Fibroblast of skin of scalp (primary cell): ENCODE measurements at regions not wholly inside any gene's neighbourhood (a gene's known extent, or its start where the extent isn't known, plus 50 kb on each side); places are given as distances from the start of the nearest gene placed in this dataset.

Source experiments
- DNase-seq: peaks from one replicate; pipeline ENCODE4 v3.0.0-alpha.2; 2013

DNA sequence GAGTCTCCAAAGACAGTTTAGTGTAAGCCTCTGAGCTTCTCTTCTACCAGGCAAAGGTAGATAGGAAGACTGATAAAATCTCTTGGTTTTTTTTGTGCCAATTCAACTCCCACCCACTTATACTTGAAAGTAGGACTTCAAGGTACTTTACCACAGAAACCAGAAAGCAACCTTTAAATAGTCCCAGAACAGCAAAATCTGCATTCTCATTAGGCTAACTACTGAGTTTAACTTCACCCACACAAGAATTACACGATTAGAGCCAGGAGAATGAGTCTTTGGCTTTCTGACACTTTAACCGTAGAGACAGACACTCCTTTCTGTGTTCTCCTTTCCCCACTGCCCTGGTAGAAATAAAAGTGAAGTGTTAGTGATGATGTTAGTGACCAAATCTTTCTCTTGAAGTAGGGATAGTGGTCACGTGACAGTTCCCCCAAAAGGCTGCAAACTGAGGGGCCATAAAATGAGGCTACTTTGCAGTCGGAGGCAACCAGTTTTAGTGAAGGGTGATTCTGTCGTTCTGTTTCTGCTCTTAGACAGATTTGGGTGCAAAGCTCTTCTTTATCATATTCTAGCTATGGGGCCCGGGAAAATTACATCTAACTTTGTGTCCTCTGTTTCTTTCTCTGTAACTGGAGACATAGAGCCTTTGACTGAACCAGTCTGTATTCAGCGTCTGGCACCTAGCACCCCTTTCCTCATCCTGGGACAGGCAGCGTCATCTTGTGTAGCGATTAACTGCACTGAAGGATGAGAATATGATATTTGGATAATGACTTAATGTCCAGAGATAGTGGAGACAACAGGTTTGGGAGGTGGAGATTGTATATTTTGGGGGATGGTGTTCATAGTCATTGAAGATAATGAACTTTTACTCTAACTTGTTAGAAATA is 206.4 kb upstream of the CITED2 start:
- no peak for DNase-seq

DNA sequence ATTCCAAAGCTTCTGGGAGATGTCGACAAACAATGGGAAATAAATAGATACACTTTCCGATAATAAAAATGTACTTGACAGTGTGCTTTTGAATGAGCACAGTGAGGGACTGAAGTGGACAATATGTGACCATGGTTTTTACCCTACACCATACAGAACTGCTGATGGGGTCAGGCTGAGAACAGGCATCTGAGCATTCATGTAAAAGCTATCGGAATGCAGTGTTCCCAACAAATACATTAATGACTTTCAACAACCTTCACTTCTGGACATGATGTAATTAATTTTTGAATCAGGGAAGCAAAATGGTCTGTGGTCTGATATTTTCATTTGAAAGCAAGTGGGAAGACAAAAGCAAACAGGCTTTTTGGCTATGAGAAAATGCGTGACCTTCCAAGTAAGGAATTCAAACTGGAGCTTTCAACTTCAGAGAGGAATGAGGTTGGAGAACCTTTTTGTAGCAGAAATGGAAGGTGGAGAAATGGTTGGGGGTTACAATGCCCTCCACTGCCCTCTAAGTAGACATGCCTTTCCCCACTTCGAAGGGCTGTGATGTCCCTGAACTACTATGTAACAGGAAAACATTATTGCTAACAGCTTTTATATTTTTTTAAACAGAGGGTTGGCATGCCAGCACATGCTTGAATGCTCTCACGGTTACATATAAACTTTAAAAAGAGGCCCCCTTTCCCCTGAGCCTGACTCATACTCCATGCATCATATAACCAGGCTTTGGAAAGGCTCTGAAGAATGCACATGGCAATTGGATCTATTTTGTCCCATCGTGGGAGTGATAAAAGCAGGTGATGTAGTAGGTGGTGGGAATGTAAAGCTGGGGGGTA is 203.5 kb upstream of the CITED2 start:
- DNase-seq = peak; percentile 94

DNA sequence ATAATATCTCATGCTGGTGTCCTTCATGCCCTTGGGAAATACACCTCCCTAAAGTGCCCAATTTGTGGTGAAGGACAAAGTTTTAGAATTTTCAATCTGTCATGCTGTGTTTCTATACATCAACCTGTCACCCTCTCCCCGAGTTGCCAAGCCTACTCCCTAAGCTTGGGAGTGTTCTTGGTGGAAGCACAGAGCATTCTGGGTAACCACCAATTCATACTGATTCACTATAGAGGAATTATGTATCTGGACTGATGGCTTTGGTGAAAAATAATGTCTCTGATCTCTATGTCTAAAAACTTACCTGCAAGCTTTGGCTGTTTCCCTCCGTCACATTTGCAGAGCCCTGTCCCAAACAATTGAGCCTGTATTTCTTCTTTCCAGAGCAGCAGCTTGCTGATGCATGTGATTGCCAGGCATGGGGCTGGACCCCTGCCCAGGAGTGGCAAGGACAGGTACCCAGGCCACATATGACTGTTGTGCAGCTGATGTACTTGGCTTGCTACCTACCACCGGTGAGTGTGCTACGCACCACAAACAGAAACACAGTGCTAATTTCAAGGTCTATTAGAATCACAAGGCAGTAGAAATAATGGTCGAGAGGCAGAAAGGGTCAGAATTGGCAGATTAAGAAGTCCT is 202.8 kb upstream of the CITED2 start:
- DNase-seq = peak; percentile 41

DNA sequence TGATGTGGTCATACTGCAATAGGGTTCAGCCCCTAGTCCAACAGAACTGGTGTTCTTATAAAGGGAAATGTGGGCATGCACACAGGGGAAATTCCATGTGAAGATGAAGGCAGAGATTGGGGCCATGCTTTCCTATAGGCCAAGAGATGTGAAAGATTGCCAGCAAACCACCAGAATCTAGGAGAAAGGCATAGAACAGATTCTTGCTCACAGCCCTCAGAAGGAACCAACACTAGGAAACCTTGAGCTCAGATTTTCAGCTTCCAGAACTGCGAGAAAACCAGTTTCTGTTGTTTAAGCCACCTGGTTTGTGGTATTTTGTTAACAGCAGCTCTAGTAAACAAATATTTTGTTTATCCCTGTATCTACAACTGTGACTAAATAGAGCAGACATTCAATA is 197.6 kb upstream of the CITED2 start:
- DNase-seq = no peak

DNA sequence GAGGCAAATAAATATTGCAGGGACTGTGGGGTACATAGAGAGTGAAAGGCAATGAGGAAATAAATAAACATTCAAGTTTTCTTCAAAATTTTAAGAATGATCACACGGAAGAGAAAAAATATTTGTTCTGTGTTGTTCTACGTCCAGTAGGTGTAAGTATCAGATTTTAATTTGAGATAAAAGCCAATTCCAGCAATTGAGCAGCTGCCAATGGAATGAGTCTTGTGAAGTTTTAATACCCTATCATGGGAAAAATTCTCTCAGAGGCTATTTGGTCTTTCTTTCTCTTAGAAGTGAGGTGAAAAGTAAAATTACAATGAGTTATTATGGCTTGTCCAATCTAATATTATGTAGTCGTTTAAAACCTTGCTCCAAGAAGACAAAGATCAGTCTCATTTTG is 195.7 kb upstream of the CITED2 start:
- no peak for DNase-seq

DNA sequence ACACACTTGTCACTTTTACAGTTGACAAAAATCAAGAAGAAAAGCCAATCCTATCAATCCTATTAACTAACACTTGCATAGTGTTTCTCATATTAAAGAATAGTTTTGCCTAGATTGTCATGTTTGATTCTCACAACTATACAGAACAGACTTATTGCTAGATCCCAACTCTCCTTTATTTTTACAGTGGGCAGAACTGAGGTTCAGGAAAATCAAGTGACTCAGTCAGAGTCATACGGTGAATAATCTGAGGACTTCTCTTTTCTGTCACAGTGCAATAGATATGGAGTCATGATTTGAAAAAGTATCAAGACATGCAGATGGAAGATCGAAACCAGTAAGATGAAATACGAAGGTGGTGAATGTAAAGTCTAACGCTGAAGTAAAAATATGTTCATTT is 195.1 kb upstream of the CITED2 start:
- DNase-seq = peak; percentile 38

DNA sequence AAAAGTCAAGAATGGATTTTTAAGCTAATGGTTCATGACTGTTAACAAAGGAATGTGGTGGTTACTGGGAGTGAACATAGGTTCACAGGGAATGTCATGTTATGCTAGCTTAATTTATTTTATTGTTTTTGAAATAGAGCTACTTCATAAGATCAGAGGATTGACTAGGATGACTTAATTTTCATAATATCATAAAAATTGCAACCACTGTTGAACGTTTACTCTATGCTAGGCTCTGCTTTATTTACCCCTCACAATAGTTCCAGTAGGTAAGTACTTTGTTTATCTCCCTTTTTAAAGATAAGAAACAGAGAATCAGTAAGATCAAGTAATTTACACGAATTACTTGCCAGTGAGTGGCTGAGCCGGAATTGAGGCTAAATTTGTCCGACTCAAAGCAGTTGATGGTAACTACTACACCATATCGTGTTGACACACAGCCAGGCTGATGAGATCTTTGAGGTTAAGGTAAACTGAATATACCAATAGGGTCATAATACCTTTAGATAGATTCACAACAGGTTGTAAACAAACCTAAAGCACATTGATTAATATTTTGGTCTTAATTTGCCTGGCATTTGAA is 194.6 kb upstream of the CITED2 start:
- DNase-seq = peak; percentile 86

DNA sequence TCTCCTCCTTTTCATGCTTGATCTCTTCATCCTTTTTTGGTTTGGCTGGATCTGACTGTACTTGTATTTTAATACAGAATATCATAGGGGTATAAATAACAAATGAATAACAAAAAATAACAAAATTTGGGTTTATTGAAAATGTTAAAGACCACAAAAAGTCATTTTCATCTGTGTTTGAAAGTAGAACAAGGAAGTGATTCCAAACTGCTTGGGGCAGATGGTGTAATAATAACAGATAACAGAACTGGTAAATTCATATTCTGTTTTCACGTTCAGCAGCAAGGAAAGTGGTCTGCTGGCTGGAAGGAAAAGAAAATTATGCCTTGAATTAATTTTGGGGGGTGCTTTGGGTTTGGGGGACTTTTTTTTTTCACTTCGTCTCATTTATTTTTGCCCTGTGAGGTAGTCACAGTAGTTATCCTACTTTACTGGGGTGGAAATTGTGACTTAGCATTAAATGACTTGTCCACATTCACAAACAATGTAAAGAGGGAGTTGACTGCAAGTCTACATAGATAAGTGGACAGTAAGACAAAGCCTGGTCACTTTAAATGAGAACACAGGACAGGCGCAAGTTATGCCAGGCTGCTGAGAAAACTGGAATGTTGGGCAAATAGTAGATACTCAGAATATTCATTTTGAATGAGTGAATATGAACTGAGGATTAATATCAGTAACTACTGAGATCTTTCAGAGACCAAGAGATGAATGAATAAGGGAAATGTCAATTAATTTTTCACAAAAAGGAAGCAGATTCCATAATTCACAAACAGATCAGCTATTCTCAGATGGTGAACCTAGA is 193.9 kb upstream of the CITED2 start:
- DNase-seq = no peak

DNA sequence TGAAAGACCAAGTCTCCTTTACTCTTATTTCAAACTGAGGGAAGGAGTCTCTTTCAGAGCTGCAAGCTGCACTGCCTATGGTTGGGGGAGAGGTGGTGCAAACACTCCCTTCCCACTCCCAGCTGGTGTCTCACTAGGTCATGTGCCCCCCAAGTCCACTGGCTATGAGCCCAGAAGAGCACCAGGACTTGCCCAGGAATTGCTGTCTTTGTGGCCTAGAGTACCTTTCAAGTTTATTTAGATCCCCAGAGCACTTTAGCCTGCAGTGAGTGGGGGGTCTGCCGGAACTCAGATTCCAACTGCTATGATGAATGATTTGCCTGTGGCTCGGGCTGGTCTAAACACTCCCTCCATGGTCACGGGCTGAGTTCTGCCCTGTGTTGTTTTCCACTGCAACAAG is 192.6 kb upstream of the CITED2 start:
- DNase-seq = peak; percentile 21

DNA sequence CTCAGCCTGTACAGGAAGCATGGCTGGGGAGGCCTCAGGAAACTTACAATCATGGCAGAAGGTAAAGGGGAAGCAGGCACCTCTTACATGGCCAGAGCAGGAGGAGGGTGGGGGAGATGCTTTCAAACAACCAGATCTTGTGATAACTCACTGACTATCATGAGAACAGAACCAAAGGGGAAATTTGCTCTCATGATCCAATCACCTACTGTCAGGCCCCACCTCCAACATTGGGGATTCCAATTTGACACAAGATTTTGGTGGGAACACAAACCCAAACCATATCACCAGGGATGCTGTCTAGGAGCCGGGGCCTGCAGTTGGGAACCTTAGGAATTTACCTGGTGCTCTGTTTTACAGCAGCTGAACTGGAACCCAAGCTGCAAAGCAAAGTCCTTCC is 191.1 kb upstream of the CITED2 start:
- no peak for DNase-seq

DNA sequence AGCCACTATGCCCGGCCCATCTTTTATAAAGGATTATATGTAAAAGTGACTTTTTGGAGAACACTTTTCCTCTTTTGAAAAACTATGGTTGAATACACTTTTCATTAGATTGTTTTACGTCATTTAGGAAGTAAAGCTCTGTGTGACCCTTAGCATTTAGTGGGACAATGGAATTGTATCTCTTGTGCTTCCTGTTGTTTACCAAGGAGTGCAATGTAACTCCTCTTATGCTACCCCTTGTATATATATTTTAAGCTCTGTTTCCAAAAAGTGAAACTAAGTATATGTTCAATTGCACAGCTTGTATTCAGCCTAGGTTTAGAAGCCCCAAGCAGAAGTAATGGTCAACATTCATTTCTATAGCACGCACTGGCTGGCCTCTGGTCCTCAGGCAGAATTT is 183.1 kb upstream of the CITED2 start:
- DNase-seq = no peak

DNA sequence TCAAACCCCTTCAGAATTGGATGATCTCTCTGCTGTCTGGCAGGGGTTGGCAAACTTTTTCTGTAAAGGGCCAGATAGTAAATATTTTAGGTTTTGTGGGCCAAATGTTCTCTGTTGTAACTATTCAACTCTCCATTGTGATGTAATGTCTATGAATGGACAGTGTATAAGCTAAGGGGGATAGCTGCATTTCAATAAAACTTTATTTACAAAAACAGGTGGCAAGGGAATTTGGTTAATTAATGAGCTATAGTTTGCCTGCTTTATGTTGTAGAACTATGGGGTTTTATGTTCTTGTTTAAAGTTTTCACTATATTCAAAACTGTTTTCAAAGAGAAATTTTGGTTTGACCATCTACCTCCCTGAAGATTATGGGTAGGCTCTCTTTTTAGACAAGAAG is 182.1 kb upstream of the CITED2 start:
- DNase-seq = no peak

DNA sequence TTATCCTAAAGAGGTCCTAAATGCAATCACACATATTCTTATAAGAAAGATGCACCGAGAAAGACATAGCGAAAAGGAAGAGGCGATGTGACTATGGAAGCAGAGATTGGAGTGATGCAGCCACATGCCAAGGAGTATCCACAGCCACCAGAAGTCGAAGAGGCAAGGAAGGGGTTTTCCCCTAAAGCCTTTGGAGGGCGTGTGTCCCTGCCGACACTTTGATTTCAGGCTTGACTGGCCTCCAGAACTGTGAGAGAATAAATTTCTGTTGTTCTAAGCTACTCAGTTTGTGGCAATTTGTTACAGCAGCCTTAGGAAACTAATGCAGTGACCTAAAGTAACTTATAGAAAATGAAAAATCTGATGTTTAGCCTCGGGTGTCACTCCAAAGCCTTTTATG is 179.5 kb upstream of the CITED2 start:
- no peak for DNase-seq

DNA sequence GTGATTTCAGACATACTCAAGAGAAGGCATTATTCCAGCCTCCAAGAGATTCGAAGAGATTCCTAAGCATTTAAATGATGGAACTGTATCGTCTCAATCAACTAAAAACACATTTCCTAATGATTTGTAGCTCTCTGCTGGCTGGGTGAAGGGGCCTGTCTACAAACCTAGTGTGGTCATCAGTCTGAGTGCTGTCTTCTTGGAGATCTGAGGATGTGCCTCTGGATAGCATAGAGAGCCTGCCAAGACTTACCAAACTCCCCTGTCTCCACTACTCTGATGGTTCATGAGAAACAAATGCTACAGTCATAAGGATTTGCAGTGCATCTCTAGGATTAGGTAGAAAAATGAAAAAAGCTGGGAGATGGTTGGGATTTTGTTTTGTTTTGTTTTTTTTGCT is 176.9 kb upstream of the CITED2 start:
- no peak for DNase-seq

DNA sequence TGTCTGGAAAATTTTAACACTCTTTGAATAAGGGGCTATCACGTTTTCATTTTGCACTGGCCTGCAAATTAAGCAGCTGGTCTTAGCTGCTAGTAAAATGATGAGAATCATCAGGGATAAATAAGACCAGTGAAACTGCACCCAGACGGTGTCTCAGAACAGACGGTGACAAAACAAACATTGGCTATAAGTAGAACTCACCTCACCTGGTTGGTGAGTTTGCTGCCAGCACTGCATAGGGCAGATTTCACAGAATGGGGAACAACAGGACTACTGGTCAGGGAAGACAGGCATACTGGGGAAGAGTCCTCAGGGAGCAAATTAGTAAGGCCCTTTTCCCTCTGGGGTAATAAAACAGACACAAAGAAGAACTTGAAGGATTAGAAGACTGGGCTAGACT is 175.9 kb upstream of the CITED2 start:
- no peak for DNase-seq

DNA sequence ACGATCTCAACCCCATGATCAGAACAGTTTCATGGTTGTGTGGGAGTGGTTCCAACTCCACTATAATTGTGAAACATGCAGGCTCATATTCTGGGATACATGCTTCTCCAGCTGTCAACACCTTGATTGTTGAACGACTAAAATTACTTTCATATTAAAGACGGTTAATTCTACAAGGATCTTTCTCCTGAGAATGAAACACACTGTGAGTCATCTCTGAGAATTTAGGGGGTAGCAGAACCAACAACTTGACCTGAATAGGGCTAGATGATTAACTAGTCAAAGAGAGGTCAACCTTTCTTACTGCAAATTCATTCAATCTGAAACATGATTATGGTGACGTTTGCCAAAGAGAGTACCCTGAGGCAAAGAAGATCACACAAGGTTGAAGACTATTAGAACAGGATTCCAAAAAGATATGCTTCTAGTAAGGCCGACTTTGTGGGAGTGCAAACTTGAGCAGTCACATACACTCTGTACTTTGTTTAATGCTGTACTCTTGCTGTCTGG is 175.2 kb upstream of the CITED2 start:
- DNase-seq = peak; percentile 42

DNA sequence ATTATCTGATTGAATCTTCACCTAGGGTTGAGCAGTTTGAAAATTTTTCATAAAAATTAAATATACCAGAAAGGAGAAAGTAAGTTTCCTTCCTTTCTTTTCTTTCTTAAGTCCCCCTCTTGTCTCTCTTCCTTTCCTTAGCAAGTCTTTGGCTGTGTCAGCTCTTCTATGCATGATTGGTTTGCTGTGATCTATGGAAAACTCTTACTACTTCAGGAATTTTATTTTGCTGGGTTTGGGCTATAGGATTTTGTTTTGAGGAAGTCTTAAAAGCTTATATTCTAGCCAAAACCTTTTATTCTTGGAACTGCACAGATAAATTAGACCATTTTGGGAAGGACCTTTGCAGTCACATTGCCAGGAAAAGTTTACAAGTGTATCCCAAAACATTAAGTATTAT is 173.4 kb upstream of the CITED2 start:
- no peak for DNase-seq

DNA sequence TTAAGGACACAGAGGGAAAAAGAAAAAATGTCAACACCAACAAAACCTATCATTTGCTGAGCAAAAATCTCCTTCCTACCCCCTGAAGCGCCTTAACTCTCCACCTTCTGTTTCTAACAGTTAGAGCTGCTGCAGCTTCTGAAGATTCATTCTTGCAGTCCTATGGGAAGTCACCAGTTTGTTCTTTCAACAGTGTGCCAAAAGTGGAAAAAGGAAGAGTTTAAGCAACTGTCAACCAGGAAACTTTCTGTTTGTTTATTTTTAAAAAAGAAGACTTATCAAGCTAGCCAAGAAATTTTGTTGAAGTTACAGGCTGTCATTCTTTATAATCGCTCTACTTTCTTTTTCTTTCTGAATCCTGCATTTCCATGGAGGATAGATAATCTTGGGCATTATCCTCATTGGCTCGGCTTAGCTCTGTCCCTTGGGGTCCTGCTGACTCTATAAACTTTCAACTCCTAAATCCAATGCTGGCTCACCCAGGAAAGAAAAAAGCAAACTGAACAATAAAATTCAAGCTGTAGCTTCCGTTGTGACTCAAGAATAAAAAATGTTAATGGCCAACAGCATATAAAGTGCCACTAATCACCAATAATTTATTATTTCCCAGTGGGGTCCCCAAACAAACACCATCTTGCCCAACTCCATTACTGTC is 172.8 kb upstream of the CITED2 start:
- DNase-seq = no peak

DNA sequence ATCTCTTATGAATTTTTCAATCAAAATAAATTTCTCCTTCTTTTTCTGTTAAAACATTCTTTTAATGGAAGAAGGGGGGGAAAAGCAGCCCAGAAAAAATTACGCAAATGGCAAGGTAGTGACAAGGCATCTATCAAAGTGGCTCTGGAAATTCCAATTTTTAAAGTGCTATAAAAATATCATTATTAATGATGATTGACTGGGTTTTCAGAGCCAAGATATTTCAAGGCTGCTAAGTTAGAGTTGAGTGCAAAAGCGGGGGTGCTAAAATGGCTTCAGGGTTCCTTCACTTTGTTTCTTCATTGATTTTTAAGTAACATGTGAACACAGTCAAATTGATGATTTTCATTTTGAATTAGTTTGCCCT is 171.6 kb upstream of the CITED2 start:
- DNase-seq = no peak

DNA sequence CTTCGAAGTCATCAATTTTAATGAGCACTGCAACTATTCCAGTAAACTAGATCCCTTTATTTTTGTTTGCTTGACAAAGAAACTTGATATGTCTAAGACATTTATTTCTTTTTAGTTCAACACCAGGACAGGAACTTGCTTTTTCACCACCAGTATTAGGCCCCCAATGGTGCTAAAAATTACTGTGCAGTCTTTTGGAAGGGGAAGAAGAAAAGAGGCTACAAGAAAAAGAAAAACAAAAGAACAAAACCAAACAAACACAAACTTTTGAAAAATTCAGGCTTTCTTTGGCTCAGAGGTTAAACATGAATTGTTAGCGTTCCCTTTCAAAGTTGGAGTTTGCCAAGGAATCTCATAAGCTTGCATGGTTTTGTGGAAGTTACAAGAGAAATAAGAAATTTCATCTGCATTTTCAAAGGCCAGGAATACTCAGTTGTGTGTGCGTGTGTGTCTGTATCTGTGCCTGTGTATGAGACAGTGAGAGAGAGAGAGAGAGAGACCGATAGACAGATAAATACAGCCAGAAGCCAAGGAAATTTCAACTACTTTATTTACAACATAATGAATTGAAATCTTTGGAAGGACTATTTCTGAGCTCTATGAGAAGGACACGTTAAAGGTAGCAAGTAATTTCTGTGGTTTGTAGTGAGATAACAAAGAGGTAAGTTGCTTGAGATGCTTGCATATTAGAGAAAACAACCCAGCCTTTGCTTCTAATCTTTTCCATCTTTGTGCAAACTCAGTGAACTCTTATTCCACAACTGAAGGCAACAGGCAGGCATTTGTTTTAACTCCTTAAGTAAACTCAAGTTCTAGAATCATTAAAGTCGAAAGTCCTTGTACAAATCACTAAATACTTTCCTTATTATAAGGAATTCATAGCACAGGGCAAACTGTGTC is 171.0 kb upstream of the CITED2 start:
- DNase-seq = peak; percentile 34
